ENCODE measurements at regions not wholly inside any gene's neighbourhood (a gene's known extent, or its start where the extent isn't known, plus 50 kb on each side); places are given as distances from the start of the nearest gene placed in this dataset.
A peak's percentile ranks its signal among the peaks of the same experiment; 100 is the strongest.

- H3K36me3 ChIP-seq (ENCODE audit: insufficient read depth, low read length): no peaks in the 10 kb centered on the region
- H3K79me2 ChIP-seq (ENCODE audit: insufficient read depth, low read length): no peaks in the 10 kb centered on the region
- peaks cover 75% of the 10 kb centered on the region for H3K4me1 ChIP-seq (ENCODE audit: insufficient read depth, low read length, severe bottlenecking)
- no peak overlapping the region; the same call in 1 of the 2 replicates for H3K4me2 ChIP-seq (ENCODE audit: low read length)
- TF ChIP-seq CTCF (IDR thresholded peaks at IDR 0.05; ENCODE audit: low read length) (no peak), EZH2 (IDR thresholded peaks at IDR 0.05; ENCODE audit: borderline replicate concordance, low read length) (no peak)
- H3K27me3 ChIP-seq (ENCODE audit: insufficient read depth, low read length): no peaks in the 10 kb centered on the region
- no peaks in the 10 kb centered on the region for H4K20me1 ChIP-seq (ENCODE audit: insufficient read depth, low read length)
- H3K9me3 ChIP-seq (ENCODE audit: low read length): no peaks in the 10 kb centered on the region
- no peak overlapping the region for H3K9ac ChIP-seq (ENCODE audit: low read length)
- no peak overlapping the region for H3K4me3 ChIP-seq (ENCODE audit: low read depth, low read length, poor library complexity, severe bottlenecking)
- no peaks in the 10 kb centered on the region; the same call in 1 of the 2 replicates for H3F3A ChIP-seq (ENCODE audit: insufficient read depth, low read length)
- peak overlapping the region; percentile 71 for H3K27ac ChIP-seq (ENCODE audit: low read depth, low read length, poor library complexity, severe bottlenecking)
- H3K9me2 ChIP-seq (ENCODE audit: low read depth, low read length): no peaks in the 10 kb centered on the region
- H2AFZ ChIP-seq (ENCODE audit: low read length): no peak overlapping the region
These were observed 260.0 kb downstream of the ASXL3 start for GRCh38 chr18:33838054-33838453.

GRCh38 chr18:33837191-33837590, 259.2 kb downstream of the ASXL3 start:
- Histone ChIP-seq H3K27ac (ENCODE audit: low read depth, low read length, poor library complexity, severe bottlenecking) (peak overlapping the region; percentile 71), H3K9ac (ENCODE audit: low read length) (no peak overlapping the region; the same call in 1 of the 2 replicates), H3K4me3 (ENCODE audit: low read depth, low read length, poor library complexity, severe bottlenecking) (no peak overlapping the region), H3K9me3 (ENCODE audit: low read length) (no peaks in the 10 kb centered on the region), H3K27me3 (ENCODE audit: insufficient read depth, low read length) (no peaks in the 10 kb centered on the region), H3K4me1 (ENCODE audit: insufficient read depth, low read length, severe bottlenecking) (peaks cover 69% of the 10 kb centered on the region), H2AFZ (ENCODE audit: low read length) (no peak overlapping the region), H3K9me2 (ENCODE audit: low read depth, low read length) (no peaks in the 10 kb centered on the region), H3F3A (ENCODE audit: insufficient read depth, low read length) (no peaks in the 10 kb centered on the region; the same call in 1 of the 2 replicates), H3K79me2 (ENCODE audit: insufficient read depth, low read length) (no peaks in the 10 kb centered on the region), H3K36me3 (ENCODE audit: insufficient read depth, low read length) (no peaks in the 10 kb centered on the region), H3K4me2 (ENCODE audit: low read length) (no peak overlapping the region), H4K20me1 (ENCODE audit: insufficient read depth, low read length) (no peaks in the 10 kb centered on the region)
- TF ChIP-seq CTCF (IDR thresholded peaks at IDR 0.05; ENCODE audit: low read length) (no peak), EZH2 (IDR thresholded peaks at IDR 0.05; ENCODE audit: borderline replicate concordance, low read length) (no peak)

- TF ChIP-seq EZH2 (IDR thresholded peaks at IDR 0.05; ENCODE audit: borderline replicate concordance, low read length) (no peak), CTCF (IDR thresholded peaks at IDR 0.05; ENCODE audit: low read length) (no peak)
- H3K27ac ChIP-seq (ENCODE audit: low read depth, low read length, poor library complexity, severe bottlenecking): peak overlapping the region; percentile 71
- no peaks in the 10 kb centered on the region for H3K79me2 ChIP-seq (ENCODE audit: insufficient read depth, low read length)
- H3K9ac ChIP-seq (ENCODE audit: low read length): no peak overlapping the region; the same call in 1 of the 2 replicates
- no peaks in the 10 kb centered on the region for H3K9me3 ChIP-seq (ENCODE audit: low read length)
- H3K27me3 ChIP-seq (ENCODE audit: insufficient read depth, low read length): no peaks in the 10 kb centered on the region
- H4K20me1 ChIP-seq (ENCODE audit: insufficient read depth, low read length): no peaks in the 10 kb centered on the region
- H3K9me2 ChIP-seq (ENCODE audit: low read depth, low read length): no peaks in the 10 kb centered on the region
- H3K4me1 ChIP-seq (ENCODE audit: insufficient read depth, low read length, severe bottlenecking): peaks cover 62% of the 10 kb centered on the region
- H3K4me2 ChIP-seq (ENCODE audit: low read length): no peak overlapping the region; the same call in 1 of the 2 replicates
- H3K4me3 ChIP-seq (ENCODE audit: low read depth, low read length, poor library complexity, severe bottlenecking): no peak overlapping the region
- no peaks in the 10 kb centered on the region for H3F3A ChIP-seq (ENCODE audit: insufficient read depth, low read length)
- no peak overlapping the region for H2AFZ ChIP-seq (ENCODE audit: low read length)
- H3K36me3 ChIP-seq (ENCODE audit: insufficient read depth, low read length): no peaks in the 10 kb centered on the region
These were observed 258.5 kb downstream of the ASXL3 start for GRCh38 chr18:33836564-33836963.

All from OCI-LY1 (cell line).